Stimulated activated CD4-positive, alpha-beta T cell treated with anti-CD3 and anti-CD28 coated beads, Interleukin-12 subunit alpha, Interleukin-12 subunit beta, amount 100 ng/mL, for 24 hours (primary cell): ENCODE measurements at regions not wholly inside any gene's neighbourhood (a gene's known extent, or its start where the extent isn't known, plus 50 kb on each side); places are given as distances from the start of the nearest gene placed in this dataset.
"Not testable (repeated sequence)": the region's sequence is repeated elsewhere in the genome, so short reads cannot be mapped to it uniquely, and the experiment has no call there.

Experiments
- DNase-seq, 2 experiments: peaks; one replicate each; pipeline ENCODE4 v3.0.0-alpha.2; 2020; ENCODE audit warnings: low read depth in 2 of 2

DNA sequence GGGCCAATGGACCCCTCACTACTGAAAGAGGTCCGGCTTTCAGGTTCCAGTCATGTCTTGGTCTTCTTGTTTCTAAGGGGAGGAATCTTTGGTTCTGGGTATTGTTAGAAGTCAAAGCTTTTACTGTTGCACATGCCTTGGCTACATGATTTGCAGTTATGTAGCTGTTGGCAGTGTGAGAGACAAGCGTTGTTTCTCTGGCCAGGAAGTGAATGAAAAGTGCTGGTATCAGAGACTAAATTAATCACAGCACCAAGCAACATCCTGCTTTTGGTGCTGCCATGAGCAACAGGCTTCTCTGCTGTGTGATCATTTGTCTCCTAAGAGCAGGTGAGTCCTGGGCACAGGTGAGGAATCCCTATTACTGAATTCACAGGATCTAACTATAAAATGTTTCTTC, 100.1 kb upstream of the PRSS3 start:
- no peak for DNase-seq

DNA sequence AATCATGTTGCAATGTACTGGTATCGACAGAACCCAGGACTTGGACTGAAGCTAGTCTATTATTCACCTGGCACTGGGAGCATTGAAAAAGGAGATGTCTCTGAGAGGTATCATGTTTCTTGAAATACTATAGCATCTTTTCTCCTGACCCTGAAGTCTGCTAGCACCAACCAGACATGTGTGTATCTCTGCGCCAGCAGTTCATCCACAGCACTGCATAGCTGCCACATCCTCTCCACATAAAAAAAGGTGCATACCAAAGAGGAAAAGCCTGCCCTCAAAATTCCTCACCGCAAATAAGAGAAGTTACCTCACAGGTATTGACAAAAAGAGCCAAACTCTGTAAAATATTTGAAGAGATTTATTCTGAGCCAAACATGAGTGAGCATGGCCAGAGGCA, 99.5 kb upstream of the PRSS3 start:
- no peak for DNase-seq

DNA sequence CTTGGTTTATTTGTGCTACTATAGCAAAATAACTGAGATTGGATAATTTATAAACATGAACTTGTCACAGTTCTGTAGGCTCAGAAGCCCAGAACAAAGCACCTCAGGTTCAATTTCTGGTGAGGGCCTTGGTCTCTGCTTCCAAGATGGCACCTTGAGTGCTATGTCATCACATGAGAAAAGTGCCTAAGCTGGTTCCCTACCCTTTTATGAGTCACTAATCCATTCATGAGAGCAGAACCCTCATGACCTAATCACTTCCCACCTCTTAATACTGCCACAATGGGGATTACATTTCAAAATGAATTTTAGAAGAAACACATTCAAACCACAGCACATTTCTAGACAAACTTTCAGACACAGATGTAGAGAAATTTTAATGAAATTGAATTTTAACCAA, 98.2 kb upstream of the PRSS3 start:
- DNase-seq: no peak

DNA sequence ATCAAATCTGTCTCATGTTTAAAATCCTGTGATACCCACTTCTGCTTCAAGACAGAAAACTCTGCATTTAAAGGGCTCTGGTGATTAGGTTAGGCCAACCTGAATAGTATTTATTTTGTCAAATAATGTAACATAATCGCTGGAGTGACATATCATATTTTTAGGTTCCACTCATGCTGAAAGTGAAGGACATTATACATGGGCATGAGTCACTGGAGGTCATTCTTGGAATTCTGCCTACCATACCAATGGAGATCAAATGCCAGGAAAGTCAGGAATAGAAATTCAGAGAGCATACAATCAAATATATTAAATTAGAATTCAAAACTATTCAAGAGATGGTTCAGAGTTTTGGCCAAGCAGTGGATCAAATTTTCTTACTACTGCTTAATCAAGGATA, 97.1 kb upstream of the PRSS3 start:
- DNase-seq: no peak

DNA sequence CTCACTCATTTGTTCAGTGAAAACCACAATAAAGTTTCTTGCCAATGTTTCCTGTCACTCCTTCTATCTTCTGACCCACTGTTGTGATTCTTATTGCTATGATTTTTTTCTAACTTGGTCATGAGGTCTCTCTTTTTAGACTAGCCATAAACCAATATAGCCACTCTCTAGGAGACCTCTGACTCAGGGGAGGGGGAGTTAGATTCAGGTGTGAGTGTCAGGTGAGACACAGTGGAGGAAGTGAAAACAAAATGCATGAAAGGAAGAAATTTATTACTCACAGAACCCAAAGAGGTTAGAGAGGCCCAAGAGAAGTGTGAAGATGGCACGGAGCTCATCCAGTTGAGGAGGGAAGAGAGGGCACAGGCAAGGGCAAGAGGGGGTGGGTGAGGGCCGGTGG, 94.4 kb upstream of the PRSS3 start:
- DNase-seq: not testable (repeated sequence)

DNA sequence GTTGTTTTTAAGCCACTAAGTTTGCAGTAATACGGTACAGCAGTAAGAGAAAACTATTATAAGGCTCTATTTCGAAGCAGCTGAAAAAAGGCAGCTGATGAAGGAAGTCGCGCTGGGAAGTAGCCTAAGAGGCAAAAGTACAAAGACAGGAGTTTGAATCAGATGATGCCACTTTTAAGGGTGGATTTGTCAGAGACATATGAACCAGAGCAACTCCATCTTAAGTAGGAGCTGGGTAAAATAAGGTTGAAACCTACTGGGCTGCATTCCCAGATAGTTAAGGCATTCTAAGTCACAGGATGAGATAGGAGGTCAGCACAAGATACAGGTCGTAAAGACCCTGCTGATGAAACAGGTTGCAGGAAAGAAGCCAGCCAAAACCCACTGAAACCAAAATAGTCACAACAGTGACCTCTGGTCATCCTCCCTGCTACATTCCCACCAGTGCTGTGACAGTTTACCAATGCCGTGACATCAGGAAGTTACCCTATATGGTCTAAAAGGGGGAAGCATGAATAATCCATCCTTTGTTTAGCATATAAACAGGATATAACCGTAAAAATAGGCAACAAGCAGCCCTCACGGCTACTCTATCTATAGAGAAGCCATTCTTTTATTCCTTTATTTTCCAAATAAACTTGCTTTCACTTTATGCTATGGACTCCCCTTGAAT, 91.8 kb upstream of the PRSS3 start:
- no peak for DNase-seq

DNA sequence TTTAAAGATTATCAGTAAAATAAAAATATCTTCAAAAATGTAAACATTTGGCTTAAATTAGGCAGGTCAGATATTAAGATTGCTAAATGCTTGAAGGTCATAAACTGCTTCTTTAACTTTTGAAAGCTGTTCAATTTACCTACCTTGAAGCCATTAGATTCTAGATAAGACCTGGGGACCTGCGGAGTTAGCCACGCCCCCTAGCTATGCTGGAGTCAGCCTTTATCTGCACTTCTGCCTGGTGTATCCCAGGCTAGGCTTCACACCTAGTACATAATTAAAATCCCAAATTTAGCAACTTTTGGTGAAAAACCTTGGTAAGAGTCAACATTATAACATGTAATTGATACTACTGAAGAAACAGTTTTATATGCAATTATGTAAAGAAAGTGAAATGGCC, 89.9 kb upstream of the PRSS3 start:
- DNase-seq: not testable (repeated sequence)

DNA sequence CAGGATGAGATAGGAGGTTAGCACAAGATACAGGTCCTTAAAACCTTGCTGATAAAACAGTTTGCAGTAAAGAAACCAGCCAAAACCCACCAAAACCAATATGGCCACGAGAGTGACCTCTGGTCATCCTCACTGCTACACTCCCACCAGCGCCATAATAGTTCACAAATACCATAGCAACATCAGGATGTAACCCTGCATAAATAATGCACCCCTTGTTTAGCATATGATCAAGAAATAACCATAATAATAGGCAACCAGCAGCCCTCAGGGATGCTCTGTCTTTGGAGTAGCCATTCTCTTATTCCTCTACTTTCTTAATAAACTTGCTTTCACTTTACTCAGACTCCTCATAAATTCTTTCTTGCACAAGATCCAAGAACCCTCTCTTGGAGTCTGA, 86.9 kb upstream of the PRSS3 start:
- DNase-seq: no peak

DNA sequence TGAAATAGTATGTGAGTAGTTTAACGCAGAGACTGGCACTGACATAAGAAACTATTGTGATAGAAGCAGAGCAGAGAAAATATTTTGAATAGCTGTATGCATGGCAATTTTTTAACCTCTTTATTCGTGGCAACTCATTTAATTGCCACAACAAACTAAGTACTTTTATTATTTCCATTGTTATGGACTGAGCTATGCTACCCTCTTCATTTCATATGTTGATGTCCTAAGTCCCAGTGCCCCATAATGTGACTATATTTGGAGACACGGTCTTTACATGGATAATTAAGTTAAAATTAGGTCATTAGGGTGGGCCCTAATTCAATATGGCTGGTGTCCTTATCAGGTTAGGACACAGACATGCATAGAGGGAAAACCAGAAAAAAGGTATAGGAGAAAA, 86.1 kb upstream of the PRSS3 start:
- no peak for DNase-seq

DNA sequence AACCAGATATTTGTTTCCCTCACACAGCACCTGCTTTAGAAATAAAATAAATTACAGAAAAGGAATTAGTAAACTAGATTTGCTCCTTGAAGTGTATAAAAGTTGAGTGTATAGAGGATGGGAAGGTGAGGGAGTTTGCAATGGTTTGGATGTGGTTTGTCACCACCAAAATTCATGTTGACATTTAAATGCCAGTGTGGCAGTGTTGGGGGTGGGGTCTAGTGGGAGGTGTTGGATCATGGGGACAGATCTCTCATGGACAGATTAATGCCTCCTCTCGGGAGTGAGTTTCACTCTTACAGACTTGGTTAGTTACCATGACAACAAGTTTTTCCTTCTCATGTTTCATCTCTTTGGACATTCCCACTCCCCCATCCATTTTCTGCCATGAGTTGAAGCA, 83.9 kb upstream of the PRSS3 start:
- not testable (repeated sequence) for DNase-seq

DNA sequence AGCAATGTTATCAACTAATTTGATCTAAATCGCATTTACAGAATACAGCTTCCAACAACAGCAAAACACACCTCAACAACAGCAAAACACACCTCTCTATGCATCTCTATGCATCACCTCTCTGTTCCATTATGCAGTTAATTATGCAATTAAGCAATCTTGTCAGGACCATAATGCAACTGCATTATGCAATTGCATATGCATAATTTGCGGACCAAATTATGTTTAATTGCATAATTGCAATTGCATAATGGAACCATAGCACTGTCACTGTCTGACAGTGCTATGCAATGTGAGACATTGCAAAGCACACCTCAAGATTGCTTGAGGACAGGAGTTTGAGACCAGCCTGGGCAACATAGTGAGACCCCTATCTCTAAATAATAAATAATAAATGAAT, 80.4 kb upstream of the PRSS3 start:
- no peak for DNase-seq

DNA sequence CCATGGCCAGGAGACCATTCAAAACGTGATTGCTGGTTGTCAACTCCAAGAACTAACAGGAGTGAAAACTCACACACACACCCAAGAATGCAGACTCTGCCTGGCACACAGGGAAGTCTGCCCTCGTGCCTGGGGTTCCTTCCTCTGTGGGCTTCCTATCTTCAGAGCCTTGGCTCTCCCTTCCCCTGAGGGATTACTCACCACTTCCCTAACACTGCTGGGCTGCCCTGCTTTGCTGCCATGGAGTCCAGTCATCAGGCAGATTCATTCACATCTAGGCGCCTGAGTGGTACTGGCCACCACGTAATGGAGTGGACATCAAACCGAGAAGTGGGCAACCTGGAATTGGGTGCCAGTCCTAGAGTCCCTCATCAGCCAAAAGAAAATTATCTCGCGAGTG, 76.4 kb upstream of the PRSS3 start:
- DNase-seq: no peak

DNA sequence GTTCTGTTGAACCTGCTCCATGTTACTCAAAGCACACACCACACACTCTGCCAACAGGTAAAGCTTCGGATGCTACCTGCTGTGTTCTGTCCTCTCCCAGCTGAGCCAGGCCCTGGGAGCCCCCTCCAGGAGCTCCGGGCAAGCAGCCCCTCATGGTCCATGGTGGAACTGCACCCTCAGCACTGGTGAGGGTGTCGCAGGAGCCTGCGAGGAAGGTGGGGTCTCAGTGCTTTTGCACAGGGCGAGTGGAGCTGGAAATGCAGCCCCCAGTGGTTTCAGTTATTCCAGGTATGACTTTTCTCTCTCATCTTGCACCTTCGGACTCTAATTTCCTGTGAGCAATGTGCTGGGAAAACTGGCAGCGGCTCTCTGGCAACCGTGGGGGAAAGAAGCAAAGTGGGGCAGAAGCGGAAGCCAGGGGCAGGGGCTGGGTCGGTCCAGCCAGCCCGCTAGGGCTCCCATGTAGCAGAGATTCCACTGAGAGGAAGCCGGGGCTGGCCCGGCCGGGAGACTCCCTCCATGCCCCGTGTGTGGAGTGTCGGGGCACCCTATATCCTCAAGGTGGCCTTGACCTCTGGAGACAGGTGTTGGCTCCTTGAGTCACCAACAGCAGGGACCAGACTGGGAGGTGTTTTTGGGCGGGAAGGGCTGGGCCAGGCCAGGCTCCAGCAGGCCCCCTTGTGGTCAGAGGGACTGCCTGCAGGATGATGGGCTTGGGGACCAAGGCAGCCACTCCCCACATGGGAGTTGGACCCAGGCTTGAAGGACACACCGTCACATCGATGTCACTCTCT, 75.6 kb upstream of the PRSS3 start:
- DNase-seq: peak; percentile 30 to 33

DNA sequence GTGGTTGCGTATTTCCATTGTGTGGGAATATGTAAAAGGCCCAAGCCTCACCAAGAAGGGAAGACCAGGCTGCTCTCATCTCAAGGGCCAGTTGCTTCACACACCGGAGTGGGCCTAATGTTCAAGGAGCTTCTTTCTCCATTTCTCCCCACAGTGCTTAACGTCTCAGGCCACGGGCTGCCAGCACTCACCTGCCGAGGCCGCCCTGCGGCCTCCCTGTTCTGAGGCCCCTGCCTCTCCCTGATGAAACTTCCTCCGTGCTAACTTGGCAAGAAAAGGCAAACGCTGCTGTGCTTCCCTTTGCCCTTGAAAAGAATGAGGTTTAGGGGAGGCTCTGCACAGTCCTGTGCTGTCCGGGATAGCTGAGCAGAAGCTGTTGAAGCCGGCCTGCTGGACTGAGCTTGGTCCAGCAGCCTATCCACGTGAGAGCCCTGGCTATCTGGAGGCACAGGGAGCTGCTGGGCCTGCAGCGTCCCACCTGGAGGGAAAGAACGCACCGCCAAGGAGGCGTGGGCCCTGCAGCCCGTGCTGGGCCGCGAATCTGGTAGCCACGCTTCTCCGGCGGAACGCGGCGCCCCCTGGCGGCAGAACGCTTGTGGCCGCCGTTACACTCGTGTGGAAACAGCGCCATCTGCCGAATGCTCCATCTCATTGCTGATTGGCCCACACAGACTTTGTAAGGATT, 73.5 kb upstream of the PRSS3 start:
- DNase-seq: peak; percentile 75 to 84

DNA sequence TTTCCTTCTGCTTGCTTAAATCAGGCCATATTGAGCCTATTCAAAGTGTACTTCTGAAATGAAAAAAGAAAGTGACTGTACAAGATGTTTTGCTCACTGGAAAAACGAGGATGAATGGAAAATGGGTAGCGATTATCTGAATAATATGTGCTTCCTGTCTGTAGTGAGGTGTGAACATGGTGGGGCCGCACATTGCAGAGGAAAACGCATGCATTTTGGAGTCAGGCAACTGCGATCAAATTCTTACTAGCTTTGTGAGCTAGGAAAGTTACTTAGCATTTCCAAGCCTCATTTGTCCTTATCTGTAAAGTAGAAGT, 73.0 kb upstream of the PRSS3 start:
- DNase-seq: no peak

DNA sequence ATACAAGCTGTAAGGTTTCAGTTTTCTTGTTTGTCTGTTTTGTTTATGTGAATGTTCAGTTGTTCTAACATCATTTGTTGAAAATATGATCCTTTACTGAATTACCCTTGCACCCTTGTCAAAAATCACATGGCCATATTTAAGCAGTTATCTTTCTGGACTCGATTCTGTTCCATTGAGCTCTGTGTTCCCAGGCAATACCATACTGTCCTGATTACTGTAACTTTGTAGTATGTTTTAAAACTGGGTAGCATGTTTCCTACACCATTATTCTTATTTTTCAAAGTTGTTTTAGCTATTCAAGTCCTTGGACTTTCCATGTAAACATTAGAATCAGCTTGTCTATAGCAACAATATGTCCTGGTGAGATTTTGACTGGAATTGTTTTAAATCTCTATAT, 66.7 kb upstream of the PRSS3 start:
- DNase-seq: no peak

DNA sequence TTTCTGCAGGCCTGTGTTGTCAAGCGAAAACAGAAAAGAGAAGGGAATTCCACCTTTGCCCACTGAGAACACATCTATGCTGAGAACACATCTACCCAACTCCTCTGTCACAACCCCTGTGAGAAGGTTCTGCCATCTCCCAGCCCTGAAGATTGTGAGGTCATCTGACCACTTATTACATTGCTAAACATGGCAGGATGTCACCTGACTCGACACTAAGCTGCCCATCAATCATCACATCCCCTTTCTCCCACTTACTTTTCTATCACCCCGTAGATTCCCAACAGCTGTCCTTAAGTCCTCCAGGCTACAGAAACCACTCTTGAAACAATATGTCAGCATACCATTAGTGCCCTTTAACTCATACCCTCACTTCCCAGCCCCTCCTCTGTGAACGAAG, 64.2 kb upstream of the PRSS3 start:
- no peak for DNase-seq

DNA sequence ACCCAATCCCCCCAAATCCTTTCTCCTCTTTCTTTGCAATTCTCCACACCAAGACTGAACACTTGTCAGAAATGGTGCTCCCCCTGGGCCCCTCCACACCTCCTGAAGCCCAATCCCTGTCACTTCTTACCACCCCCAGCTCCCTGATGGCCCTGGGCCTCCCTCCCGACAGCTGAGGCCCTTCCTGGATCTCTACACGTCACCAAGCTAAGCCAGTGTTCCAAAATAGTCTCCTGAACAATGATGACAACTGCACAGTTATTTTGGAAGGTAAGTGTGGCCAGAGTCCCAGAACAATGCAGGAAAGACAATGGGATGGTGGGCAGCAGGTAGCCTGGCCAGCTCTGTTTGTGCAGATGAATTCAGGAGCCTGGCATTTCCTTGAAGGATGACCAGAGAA, 63.7 kb upstream of the PRSS3 start:
- no peak for DNase-seq

DNA sequence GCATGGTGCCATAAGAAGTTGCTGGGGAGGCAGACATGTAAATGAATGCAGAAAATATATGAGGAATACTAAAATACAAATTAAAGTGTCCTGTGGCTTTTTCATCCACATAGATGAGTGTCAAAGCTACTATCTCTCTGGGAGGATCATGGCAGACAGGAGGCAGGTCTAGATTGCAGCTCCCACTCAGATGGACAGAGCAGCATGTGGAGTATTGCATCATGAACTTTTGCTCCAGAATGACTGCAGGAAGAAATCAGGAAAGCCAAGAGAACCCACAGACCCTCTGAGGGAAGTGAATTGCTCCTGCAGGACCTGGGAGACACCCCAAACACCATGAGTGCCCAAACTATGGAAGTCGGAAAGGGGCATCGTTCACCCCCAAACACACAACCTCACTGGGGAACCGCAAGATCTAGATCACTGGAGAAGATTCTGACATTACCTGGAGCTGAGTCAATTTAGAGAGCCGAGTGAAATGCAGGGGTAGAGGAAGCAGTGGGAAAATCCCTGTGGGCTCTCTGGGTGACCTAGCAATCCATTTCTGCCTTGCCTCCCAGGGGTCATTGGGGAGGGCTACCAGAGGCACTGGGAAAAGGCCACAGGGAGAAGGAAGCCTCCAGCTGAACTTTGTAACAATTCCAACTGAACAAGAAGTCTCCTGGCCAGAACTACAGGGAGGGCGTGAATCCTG, 61.0 kb upstream of the PRSS3 start:
- not testable (repeated sequence) for DNase-seq

DNA sequence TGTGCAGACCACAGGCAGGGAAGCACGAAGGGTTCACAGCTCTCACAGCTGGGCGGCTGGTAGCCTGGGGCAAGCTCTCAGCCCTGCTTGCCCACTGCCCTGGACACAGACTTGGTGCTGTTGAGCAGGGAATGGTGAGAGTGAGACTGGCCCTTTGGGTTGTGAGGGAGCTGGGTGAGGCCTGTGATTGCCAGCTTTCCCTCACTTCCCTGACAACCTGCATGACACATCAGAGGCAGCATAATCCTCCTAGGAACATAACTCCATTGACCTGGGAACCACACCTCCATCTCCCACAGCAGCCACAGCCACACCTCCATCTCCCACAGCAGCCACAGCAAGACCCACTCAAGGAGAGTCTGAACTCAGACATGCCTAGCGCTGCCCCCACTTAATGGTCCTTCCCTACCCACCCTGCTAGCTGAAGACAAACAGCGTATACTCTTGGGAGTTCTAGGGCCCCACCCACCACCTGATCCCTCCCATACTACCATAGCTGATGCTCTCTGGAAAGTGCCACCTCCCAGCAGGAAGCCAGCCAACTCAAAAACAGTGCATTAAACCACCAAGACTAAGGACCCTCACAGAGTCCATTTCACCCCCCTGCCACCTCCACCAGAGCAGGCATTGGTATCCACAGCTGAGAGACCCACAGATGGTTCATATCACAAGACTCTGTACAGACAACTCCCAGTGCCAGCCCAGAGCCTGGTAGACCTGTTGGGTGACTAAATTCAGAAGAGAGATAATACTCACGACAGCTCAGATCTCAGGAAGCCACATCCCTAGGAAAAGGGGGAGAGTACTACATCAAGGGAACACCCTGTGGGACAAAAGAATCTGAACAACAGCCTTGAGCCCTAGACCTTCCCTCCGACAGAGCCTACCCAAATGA, 60.2 kb upstream of the PRSS3 start:
- not testable (repeated sequence) for DNase-seq

DNA sequence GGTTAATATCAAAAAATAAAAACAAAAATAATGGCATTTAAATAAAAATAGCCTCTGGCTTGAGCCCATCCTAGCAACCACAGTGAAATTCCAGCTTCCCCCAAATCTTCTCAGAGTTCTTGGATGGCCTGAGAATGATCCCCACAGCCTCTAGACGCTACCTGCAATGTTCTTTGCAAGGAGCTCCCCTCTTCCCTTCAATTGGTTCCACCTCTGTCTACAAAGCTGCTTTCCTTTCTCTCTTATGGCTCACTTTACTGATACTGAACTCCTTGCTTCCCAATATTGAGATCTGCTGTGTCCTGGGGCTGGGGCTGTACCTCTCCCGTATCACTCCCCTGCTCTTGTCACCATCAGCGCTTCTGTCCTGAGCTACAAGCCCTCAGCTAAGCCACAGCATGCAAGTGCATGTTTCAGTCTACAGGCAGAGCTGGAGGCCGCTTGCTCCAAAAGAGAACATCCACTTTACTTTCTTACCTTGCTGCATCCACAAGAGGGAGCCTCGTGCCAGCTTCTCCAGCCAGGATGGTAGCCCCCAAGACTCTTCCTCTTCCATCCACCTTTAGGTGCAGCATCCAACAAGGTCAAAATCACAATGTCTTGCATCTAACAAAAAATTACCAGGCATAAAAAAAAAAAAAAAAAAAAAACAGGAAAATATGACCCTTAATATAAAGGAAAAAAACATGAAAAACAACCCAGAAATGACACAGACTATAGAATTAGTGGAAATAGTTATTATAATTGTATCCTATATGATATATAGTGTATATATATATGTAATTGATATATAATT, 57.4 kb upstream of the PRSS3 start:
- no peak for DNase-seq
